Panc1 (cell line): ENCODE measurements at regions not wholly inside any gene's neighbourhood (a gene's known extent, or its start where the extent isn't known, plus 50 kb on each side); places are given as distances from the start of the nearest gene placed in this dataset.

Source experiments
- ATAC-seq: fragments of 200-7000 bp; cut with Tn5 transposase; 2 replicates; pipeline ENCODE4 v1.9.1; 2020; ENCODE audit warnings: mild to moderate bottlenecking, moderate library complexity
- BruUV-seq: library from RNA; stranded (reverse); fragments of 400-500 nt; replicated peaks from 2 replicates; lab custom pipeline; 2021; lab: Mats Ljungman, UMichigan
- CTCF ChIA-PET: fragments of 300-600 bp; sonication (Branson Sonifier 250); formaldehyde crosslinking; loops from one replicate; lab custom pipeline; 2022; ENCODE audit warnings: antibody characterized with exemption; lab: Charles Lee
- POLR2A ChIA-PET: fragments of 300-600 bp; sonication (Branson Sonifier 250); formaldehyde crosslinking; loops from one replicate; lab custom pipeline; 2022; ENCODE audit warnings: antibody characterized with exemption; lab: Charles Lee
- DNase-seq: peaks from one replicate; pipeline ENCODE4 v3.0.0-alpha.2; 2010; ENCODE audit warnings: low read depth, low spot score
- H3K27ac ChIP-seq: 2 replicates; pipeline ENCODE4 v1.5.1; 2011; ENCODE audit warnings: mild to moderate bottlenecking, low read length, inconsistent platforms
- H3K27me3 ChIP-seq: fragments of 200-500 bp; sonication (Bioruptor generic); 2 replicates; pipeline ENCODE4 v1.6.0; 2014; ENCODE audit warnings: low read length, inconsistent platforms; ENCODE audit not compliant: control insufficient read depth, insufficient read depth
- H3K36me3 ChIP-seq: fragments of 200-500 bp; sonication (Bioruptor generic); 2 replicates; pipeline ENCODE4 v1.5.1; 2014; ENCODE audit warnings: inconsistent platforms, mild to moderate bottlenecking, low read length, moderate library complexity; ENCODE audit not compliant: control insufficient read depth, insufficient read depth
- H3K4me1 ChIP-seq: 2 replicates; pipeline ENCODE4 v1.5.1; 2011; ENCODE audit warnings: inconsistent platforms, mild to moderate bottlenecking, low read length, moderate library complexity; ENCODE audit not compliant: control insufficient read depth, insufficient read depth
- H3K4me3 ChIP-seq, 2 experiments: 2 replicates each; pipeline ENCODE4 v1.5.1; 2011 to 2012; ENCODE audit warnings: low read depth in 2 of 2, low read length in 2 of 2, mild to moderate bottlenecking in 2 of 2, inconsistent platforms in 1 of 2, moderate library complexity in 1 of 2
- H3K9me3 ChIP-seq: fragments of 200-500 bp; sonication (Bioruptor generic); 2 replicates; pipeline ENCODE4 v1.5.1; 2014; ENCODE audit warnings: low read depth, mild to moderate bottlenecking, inconsistent platforms, low read length, moderate library complexity; ENCODE audit not compliant: control insufficient read depth, insufficient read depth
- CTCF ChIP-seq: fragments of 450-650 bp; IDR thresholded peaks from 2 replicates; pipeline ENCODE4 v1.5.1; 2017; ENCODE audit warnings: mild to moderate bottlenecking
- POLR2AphosphoS5 ChIP-seq: IDR thresholded peaks from 2 replicates; pipeline ENCODE4 v1.6.1; 2012; ENCODE audit warnings: mild to moderate bottlenecking, low read depth, low read length, moderate library complexity
- REST ChIP-seq, 2 experiments: IDR thresholded peaks; 2 replicates each; pipeline ENCODE4 v1.6.1; 2011 to 2012; ENCODE audit warnings: low read depth in 2 of 2, control low read depth in 1 of 2, low read length in 1 of 2, mild to moderate bottlenecking in 1 of 2, moderate library complexity in 1 of 2; ENCODE audit not compliant: insufficient read depth in 1 of 2
- SIN3A ChIP-seq: IDR thresholded peaks from 2 replicates; pipeline ENCODE4 v1.6.1; 2012; ENCODE audit warnings: low read depth, mild to moderate bottlenecking, low read length, moderate library complexity, borderline replicate concordance; ENCODE audit not compliant: insufficient read depth
- TCF7L2 ChIP-seq: IDR thresholded peaks from 2 replicates; pipeline ENCODE4 v1.6.1; 2011; ENCODE audit warnings: mild to moderate bottlenecking, low read depth, low read length, inconsistent platforms
- in situ Hi-C: cut with HindIII; loops from 2 replicates; pipeline ENCODE4 v1.10.0; 2016; ENCODE audit warnings: low sequenced_read_pairs, low pct_unique_long_range_greater_than_20kb
- intact Hi-C: fragments of 100-400 bp; cut with micrococcal nuclease; formaldehyde crosslinking; loops from one replicate; pipeline ENCODE4 v1.10.0; 2022; ENCODE audit not compliant: unreplicated experiment

- BruUV-seq = no TSS peak
- Histone ChIP-seq H3K4me1 (no peaks in the 10 kb centered on the region), H3K9me3 (no peaks in the 10 kb centered on the region), H3K27ac (no peak overlapping the region), H3K27me3 (no peaks in the 10 kb centered on the region; the same call in 1 of the 2 replicates), H3K4me3 (no peak overlapping the region), H3K36me3 (no peaks in the 10 kb centered on the region)
- ChIA-PET CTCF (no interaction called here), POLR2A (interaction anchor here (0.7 kb wide), 1 partner anchor 531 kb away, joined by 14 read pairs; no protein-coding TSS in a partner anchor)
- in situ Hi-C loops = no loop called here
- intact Hi-C loops = no loop called here
- ATAC-seq (no peak), DNase-seq (no peak)
- no peak for TF ChIP-seq TCF7L2
- no peak for TF ChIP-seq POLR2AphosphoS5
- TF ChIP-seq CTCF = no peak
- no peak for TF ChIP-seq REST (IDR thresholded peaks at IDR 0.05; ENCODE audit: insufficient read depth in 1 of 2, low read depth in 2 of 2, low read length in 1 of 2)
- no peak for TF ChIP-seq SIN3A
Measured at GRCh38 chr11:93942176-93942575, 79.0 kb upstream of the HEPHL1 start.

- Histone ChIP-seq H3K36me3 (no peaks in the 10 kb centered on the region), H3K4me1 (no peaks in the 10 kb centered on the region), H3K9me3 (no peaks in the 10 kb centered on the region), H3K27ac (no peak overlapping the region), H3K4me3 (no peak overlapping the region), H3K27me3 (no peaks in the 10 kb centered on the region; the same call in 1 of the 2 replicates)
- POLR2A ChIA-PET = no interaction called here
- DNase-seq = no peak
- CTCF ChIA-PET = no interaction called here
- ATAC-seq = no peak
- no TSS peak for BruUV-seq
- TF ChIP-seq REST (IDR thresholded peaks at IDR 0.05; ENCODE audit: insufficient read depth in 1 of 2, low read depth in 2 of 2, low read length in 1 of 2) (no peak), TCF7L2 (no peak), CTCF (no peak), SIN3A (no peak), POLR2AphosphoS5 (no peak)
- in situ Hi-C loops (no loop called here), intact Hi-C loops (no loop called here)
Measured at GRCh38 chr11:93945596-93945995, 75.6 kb upstream of the HEPHL1 start.
